IPS-18a (cell line): ENCODE measurements at regions not wholly inside any gene's neighbourhood (a gene's known extent, or its start where the extent isn't known, plus 50 kb on each side); places are given as distances from the start of the nearest gene placed in this dataset.

Experiments
- H3K27ac ChIP-seq: one replicate; pipeline ENCODE4 v1.5.1; 2013; ENCODE audit warnings: low read length
- H3K27me3 ChIP-seq: one replicate; pipeline ENCODE4 v1.6.1; 2013; ENCODE audit warnings: mild to moderate bottlenecking, low read length; ENCODE audit not compliant: control insufficient read depth, insufficient read depth
- H3K36me3 ChIP-seq: one replicate; pipeline ENCODE4 v1.6.1; 2013; ENCODE audit warnings: low read depth, low read length; ENCODE audit not compliant: control insufficient read depth
- H3K4me1 ChIP-seq: one replicate; pipeline ENCODE4 v1.6.1; 2013; ENCODE audit warnings: low read depth, low read length; ENCODE audit not compliant: control insufficient read depth
- H3K4me3 ChIP-seq: one replicate; pipeline ENCODE4 v1.5.1; 2013; ENCODE audit warnings: low read length
- H3K9ac ChIP-seq: one replicate; pipeline ENCODE4 v1.6.1; 2013; ENCODE audit warnings: mild to moderate bottlenecking, low read length, moderate library complexity
- H3K9me3 ChIP-seq: one replicate; pipeline ENCODE4 v1.6.1; 2013; ENCODE audit warnings: low read depth, low read length; ENCODE audit not compliant: control insufficient read depth

GRCh38 chr4:10761903-10762302 lies 77.3 kb upstream of the CLNK start:
- no peaks in the 10 kb centered on the region for H3K4me1 ChIP-seq
- H3K36me3 ChIP-seq: no peaks in the 10 kb centered on the region
- H3K9me3 ChIP-seq: no peaks in the 10 kb centered on the region
- no peak overlapping the region for H3K4me3 ChIP-seq
- H3K9ac ChIP-seq: no peak overlapping the region
- H3K27ac ChIP-seq: no peak overlapping the region
- no peaks in the 10 kb centered on the region for H3K27me3 ChIP-seq

GRCh38 chr4:10760086-10760485 lies 75.5 kb upstream of the CLNK start:
- Histone ChIP-seq H3K27ac (no peak overlapping the region), H3K4me3 (no peak overlapping the region), H3K4me1 (no peaks in the 10 kb centered on the region)

GRCh38 chr4:10758906-10759305 lies 74.3 kb upstream of the CLNK start:
- no peak overlapping the region for H3K27ac ChIP-seq
- H3K4me3 ChIP-seq: no peak overlapping the region
- H3K9me3 ChIP-seq: no peaks in the 10 kb centered on the region

More at GRCh38 chr4:10760086-10760485, 75.5 kb upstream of the CLNK start:
- Histone ChIP-seq H3K36me3 (no peaks in the 10 kb centered on the region), H3K27me3 (no peaks in the 10 kb centered on the region), H3K9me3 (no peaks in the 10 kb centered on the region), H3K9ac (no peak overlapping the region)

GRCh38 chr4:10753856-10754402 lies 69.4 kb upstream of the CLNK start:
- H3K4me1 ChIP-seq: no peaks in the 10 kb centered on the region

More at GRCh38 chr4:10758906-10759305, 74.3 kb upstream of the CLNK start:
- H3K36me3 ChIP-seq: no peaks in the 10 kb centered on the region
- no peak overlapping the region for H3K9ac ChIP-seq
- no peaks in the 10 kb centered on the region for H3K27me3 ChIP-seq
- H3K4me1 ChIP-seq: no peaks in the 10 kb centered on the region

GRCh38 chr4:10753336-10753735 lies 68.8 kb upstream of the CLNK start:
- H3K9me3 ChIP-seq: no peaks in the 10 kb centered on the region
- no peaks in the 10 kb centered on the region for H3K36me3 ChIP-seq
- no peaks in the 10 kb centered on the region for H3K27me3 ChIP-seq
- no peaks in the 10 kb centered on the region for H3K4me1 ChIP-seq
- no peak overlapping the region for H3K4me3 ChIP-seq
- H3K9ac ChIP-seq: no peak overlapping the region
- no peak overlapping the region for H3K27ac ChIP-seq

More at GRCh38 chr4:10753856-10754402, 69.4 kb upstream of the CLNK start:
- Histone ChIP-seq H3K4me3 (no peak overlapping the region), H3K9ac (no peak overlapping the region), H3K36me3 (no peaks in the 10 kb centered on the region), H3K27me3 (no peaks in the 10 kb centered on the region), H3K27ac (no peak overlapping the region), H3K9me3 (no peaks in the 10 kb centered on the region)

- Histone ChIP-seq H3K27me3 (no peaks in the 10 kb centered on the region), H3K9ac (no peak overlapping the region), H3K27ac (no peak overlapping the region), H3K4me1 (no peaks in the 10 kb centered on the region), H3K4me3 (no peak overlapping the region), H3K36me3 (no peaks in the 10 kb centered on the region), H3K9me3 (no peaks in the 10 kb centered on the region)
These were observed 66.1 kb upstream of the CLNK start for GRCh38 chr4:10750714-10751113.

- Histone ChIP-seq H3K4me3 (no peak overlapping the region), H3K9me3 (no peaks in the 10 kb centered on the region), H3K4me1 (no peaks in the 10 kb centered on the region), H3K36me3 (no peaks in the 10 kb centered on the region), H3K27me3 (no peaks in the 10 kb centered on the region), H3K27ac (no peak overlapping the region), H3K9ac (no peak overlapping the region)
These were observed 62.6 kb upstream of the CLNK start for GRCh38 chr4:10747186-10747585.

- H3K27me3 ChIP-seq: no peaks in the 10 kb centered on the region
- no peaks in the 10 kb centered on the region for H3K9me3 ChIP-seq
- H3K4me1 ChIP-seq: no peaks in the 10 kb centered on the region
- no peaks in the 10 kb centered on the region for H3K36me3 ChIP-seq
- H3K27ac ChIP-seq: no peak overlapping the region
- H3K9ac ChIP-seq: no peak overlapping the region
- H3K4me3 ChIP-seq: no peak overlapping the region
These were observed 62.0 kb upstream of the CLNK start for GRCh38 chr4:10746371-10747171.

- Histone ChIP-seq H3K4me1 (no peaks in the 10 kb centered on the region), H3K36me3 (no peaks in the 10 kb centered on the region), H3K9ac (no peak overlapping the region), H3K9me3 (no peaks in the 10 kb centered on the region), H3K4me3 (no peak overlapping the region), H3K27ac (no peak overlapping the region), H3K27me3 (no peaks in the 10 kb centered on the region)
These were observed 58.8 kb upstream of the CLNK start for GRCh38 chr4:10743357-10743756.

GRCh38 chr4:10741961-10742699 lies 57.6 kb upstream of the CLNK start:
- Histone ChIP-seq H3K9ac (no peak overlapping the region), H3K4me1 (no peaks in the 10 kb centered on the region), H3K27ac (no peak overlapping the region), H3K27me3 (no peaks in the 10 kb centered on the region), H3K4me3 (no peak overlapping the region), H3K36me3 (no peaks in the 10 kb centered on the region), H3K9me3 (no peaks in the 10 kb centered on the region)

GRCh38 chr4:10740891-10741620 lies 56.5 kb upstream of the CLNK start:
- H3K4me3 ChIP-seq: no peak overlapping the region
- no peaks in the 10 kb centered on the region for H3K9me3 ChIP-seq
- H3K9ac ChIP-seq: no peak overlapping the region
- H3K27me3 ChIP-seq: no peaks in the 10 kb centered on the region
- H3K4me1 ChIP-seq: no peaks in the 10 kb centered on the region
- H3K27ac ChIP-seq: no peak overlapping the region
- H3K36me3 ChIP-seq: no peaks in the 10 kb centered on the region
